Endodermal cell (in vitro differentiated cells): ENCODE measurements at regions not wholly inside any gene's neighbourhood (a gene's known extent, or its start where the extent isn't known, plus 50 kb on each side); places are given as distances from the start of the nearest gene placed in this dataset.

Experiments used
- DNase-seq: peaks from one replicate; pipeline ENCODE4 v3.0.0-alpha.2; 2017
- H3K27ac ChIP-seq: 2 replicates; pipeline ENCODE4 v1.5.1; 2013; ENCODE audit warnings: mild to moderate bottlenecking, low read depth, low read length, moderate library complexity
- H3K27me3 ChIP-seq: 2 replicates; pipeline ENCODE4 v1.6.1; 2013; ENCODE audit warnings: mild to moderate bottlenecking, low read length, moderate library complexity; ENCODE audit not compliant: insufficient read depth, control insufficient read depth, poor library complexity, severe bottlenecking
- H3K36me3 ChIP-seq: 2 replicates; pipeline ENCODE4 v1.7.0; 2013; ENCODE audit warnings: mild to moderate bottlenecking, low read length, moderate library complexity; ENCODE audit not compliant: control insufficient read depth, insufficient read depth
- H3K4me1 ChIP-seq: one replicate; pipeline ENCODE4 v1.7.0; 2013; ENCODE audit warnings: low read length; ENCODE audit not compliant: control insufficient read depth, insufficient read depth
- H3K4me3 ChIP-seq: 2 replicates; pipeline ENCODE4 v1.5.1; 2013; ENCODE audit warnings: mild to moderate bottlenecking, low read length, moderate library complexity
- H3K9ac ChIP-seq: 2 replicates; pipeline ENCODE4 v1.6.1; 2013; ENCODE audit warnings: mild to moderate bottlenecking, low read length, moderate library complexity; ENCODE audit not compliant: poor library complexity, severe bottlenecking; ENCODE audit errors: extremely low read depth
- H3K9me3 ChIP-seq: 2 replicates; pipeline ENCODE4 v1.6.1; 2013; ENCODE audit warnings: mild to moderate bottlenecking, low read length, moderate library complexity; ENCODE audit not compliant: control insufficient read depth
- H3K27ac Mint-ChIP-seq: 2 replicates; pipeline ENCODE4 v1.8.0; 2020; ENCODE audit warnings: mixed read lengths
- H3K27me3 Mint-ChIP-seq: 2 replicates; pipeline ENCODE4 v1.8.0; 2021; ENCODE audit warnings: mild to moderate bottlenecking, mixed read lengths; ENCODE audit not compliant: insufficient read depth
- H3K36me3 Mint-ChIP-seq: 2 replicates; pipeline ENCODE4 v1.8.0; 2020; ENCODE audit warnings: low read depth, mixed read lengths
- H3K4me1 Mint-ChIP-seq: 2 replicates; pipeline ENCODE4 v1.8.0; 2020; ENCODE audit warnings: mixed read lengths
- H3K4me3 Mint-ChIP-seq: 2 replicates; pipeline ENCODE4 v1.8.0; 2020; ENCODE audit warnings: mild to moderate bottlenecking, moderate library complexity, mixed read lengths
- H3K9me3 Mint-ChIP-seq: 2 replicates; pipeline ENCODE4 v1.8.0; 2020; ENCODE audit warnings: mild to moderate bottlenecking, mixed read lengths
- CTCF ChIP-seq: fragments of 200-600 bp; sonication (generic); conservative IDR thresholded peaks from 2 replicates; pipeline ENCODE4 v1.5.0; 2021; ENCODE audit warnings: antibody characterized with exemption, mild to moderate bottlenecking
- WGBS, 2 experiments: methylation state at CpG; one replicate each; pipeline versions ENCODE4 v1.1.5 to v1.1.7; 2013; ENCODE audit warnings: missing lambda C conversion rate in 2 of 2, mixed read lengths in 1 of 2; ENCODE audit not compliant: insufficient coverage in 1 of 2, insufficient read length in 1 of 2; 5-methylcytosine and 5-hydroxymethylcytosine counted together

- Histone ChIP-seq H3K27me3 (no peaks in the 10 kb centered on the region), H3K36me3 (no peaks in the 10 kb centered on the region), H3K4me1 (no peaks in the 10 kb centered on the region), H3K9me3 (no peaks in the 10 kb centered on the region), H3K27ac (no peak overlapping the region), H3K9ac (no peak overlapping the region), H3K4me3 (no peak overlapping the region)
- H3K36me3 Mint-ChIP-seq, result no peaks in the 10 kb centered on the region
- H3K9me3 Mint-ChIP-seq, result no peaks in the 10 kb centered on the region
- H3K4me1 Mint-ChIP-seq, result peaks cover 14% of the 10 kb centered on the region
- H3K4me3 Mint-ChIP-seq, result no peak overlapping the region
- no peak overlapping the region for H3K27ac Mint-ChIP-seq
- TF ChIP-seq CTCF, result no peak
- no peak for DNase-seq
- 80 to 96% methylated on average over 1 to 3 of the region's 3 CpGs for WGBS, 2 experiments
- H3K27me3 Mint-ChIP-seq, result peaks cover 13% of the 10 kb centered on the region
These were observed 377.3 kb downstream of the EMP1 start for GRCh38 chr12:13573698-13574321.

GRCh38 chr12:13571035-13571434, 374.5 kb downstream of the EMP1 start:
- Mint-ChIP-seq H3K36me3 (no peaks in the 10 kb centered on the region), H3K4me3 (no peak overlapping the region), H3K27ac (no peak overlapping the region), H3K27me3 (peaks cover 26% of the 10 kb centered on the region), H3K9me3 (no peaks in the 10 kb centered on the region), H3K4me1 (peaks cover 7% of the 10 kb centered on the region)
- Histone ChIP-seq H3K4me1 (no peaks in the 10 kb centered on the region), H3K36me3 (peaks cover 4% of the 10 kb centered on the region), H3K4me3 (no peak overlapping the region), H3K27me3 (no peaks in the 10 kb centered on the region), H3K9ac (no peak overlapping the region), H3K27ac (no peak overlapping the region), H3K9me3 (no peaks in the 10 kb centered on the region)
- TF ChIP-seq CTCF, result peak; percentile 47
- WGBS, 2 experiments, result 88 to 100% methylated on average over 1 to 2 of the region's 2 CpGs
- no peak for DNase-seq

- TF ChIP-seq CTCF, result no peak
- no CpG with 5 or more reads among the region's 1 CpG for WGBS, 2 experiments
- Histone ChIP-seq H3K9me3 (no peaks in the 10 kb centered on the region), H3K4me3 (no peak overlapping the region), H3K27ac (no peak overlapping the region), H3K4me1 (no peaks in the 10 kb centered on the region), H3K36me3 (peaks cover 7% of the 10 kb centered on the region), H3K9ac (no peak overlapping the region), H3K27me3 (peaks cover 3% of the 10 kb centered on the region)
- no peak for DNase-seq
- H3K4me3 Mint-ChIP-seq, result no peak overlapping the region
- peaks cover 7% of the 10 kb centered on the region for H3K4me1 Mint-ChIP-seq
- H3K9me3 Mint-ChIP-seq, result no peaks in the 10 kb centered on the region
- peaks cover 26% of the 10 kb centered on the region for H3K27me3 Mint-ChIP-seq
- no peak overlapping the region for H3K27ac Mint-ChIP-seq
- H3K36me3 Mint-ChIP-seq, result no peaks in the 10 kb centered on the region
These were observed 373.6 kb downstream of the EMP1 start for GRCh38 chr12:13570005-13570694.
